Adrenal gland (tissue), 5 donors: ENCODE measurements at regions not wholly inside any gene's neighbourhood (a gene's known extent, or its start where the extent isn't known, plus 50 kb on each side); places are given as distances from the start of the nearest gene placed in this dataset.

Source experiments
- CTCF ChIP-seq, 6 experiments: fragments of 450-650 bp in 4 of 6; fragments of 200-600 bp in 2 of 6; sonication (generic) in 1 of 6; IDR thresholded peaks; 1 replicate in 5 of 6; 2 replicates in 1 of 6; pipeline versions ENCODE4 v1.5.1 to v1.8.0; 2016 to 2021; ENCODE audit warnings: antibody characterized with exemption in 6 of 6, mild to moderate bottlenecking in 2 of 6, moderate library complexity in 1 of 6
- POLR2A ChIP-seq, 2 donors: fragments of 450-650 bp; IDR thresholded peaks; one replicate each; pipeline ENCODE4 v1.6.1; 2017; ENCODE audit warnings: antibody characterized with exemption in 2 of 2, mild to moderate bottlenecking in 2 of 2, moderate library complexity in 1 of 2
- donor health status: DM: no; HTN: no; CAD: no.

- TF ChIP-seq POLR2A (IDR thresholded peaks at IDR 0.05), result no peak
- no peak for TF ChIP-seq CTCF (IDR thresholded peaks at IDR 0.05)
Measured at GRCh38 chr18:49726675-49726963, 86.7 kb downstream of the ACAA2 start.
